Liver (tissue), 8 donors: ENCODE measurements at regions not wholly inside any gene's neighbourhood (a gene's known extent, or its start where the extent isn't known, plus 50 kb on each side); places are given as distances from the start of the nearest gene placed in this dataset.
"Not testable (repeated sequence)": the region's sequence is repeated elsewhere in the genome, so short reads cannot be mapped to it uniquely, and the experiment has no call there.

Experiments used
- DNase-seq: peaks from one replicate; pipeline ENCODE4 v3.0.0-alpha.2; 2017; ENCODE audit warnings: low spot score
- H3K27ac ChIP-seq, 2 donors: one replicate each; pipeline ENCODE4 v1.7.0; 2013; ENCODE audit warnings: inconsistent platforms in 2 of 2, low read length in 2 of 2, control low read depth in 1 of 2, low read depth in 1 of 2, mild to moderate bottlenecking in 1 of 2
- H3K27me3 ChIP-seq, 4 donors: one replicate each; pipeline versions ENCODE4 v1.6.1 to v1.7.0; 2013; ENCODE audit warnings: low read length in 3 of 4, inconsistent platforms in 1 of 4, mild to moderate bottlenecking in 1 of 4, moderate library complexity in 1 of 4; ENCODE audit not compliant: control insufficient read depth in 4 of 4, insufficient read depth in 4 of 4
- H3K36me3 ChIP-seq, 4 donors: one replicate each; pipeline versions ENCODE4 v1.6.1 to v1.7.0; 2013; ENCODE audit warnings: low read length in 3 of 4, mild to moderate bottlenecking in 3 of 4, low read depth in 1 of 4, moderate library complexity in 1 of 4; ENCODE audit not compliant: control insufficient read depth in 4 of 4, insufficient read depth in 3 of 4
- H3K4me1 ChIP-seq, 4 donors: one replicate each; pipeline versions ENCODE4 v1.6.1 to v1.7.0; 2013; ENCODE audit warnings: low read length in 3 of 4, mild to moderate bottlenecking in 3 of 4, moderate library complexity in 1 of 4; ENCODE audit not compliant: control insufficient read depth in 4 of 4, insufficient read depth in 4 of 4
- H3K4me3 ChIP-seq, 3 donors: one replicate each; pipeline versions ENCODE4 v1.6.1 to v1.7.0; 2013; ENCODE audit warnings: low read length in 3 of 3, control low read depth in 1 of 3, low read depth in 1 of 3, mild to moderate bottlenecking in 1 of 3
- H3K9ac ChIP-seq, 2 donors: one replicate each; pipeline ENCODE4 v1.7.0; 2013; ENCODE audit warnings: low read length in 2 of 2, mild to moderate bottlenecking in 2 of 2, moderate library complexity in 2 of 2, control low read depth in 1 of 2, low read depth in 1 of 2
- H3K9me3 ChIP-seq, 4 donors: one replicate each; pipeline versions ENCODE4 v1.6.1 to v1.7.0; 2013; ENCODE audit warnings: low read length in 3 of 4; ENCODE audit not compliant: control insufficient read depth in 4 of 4
- FOXA2 ChIP-seq: IDR thresholded peaks from 2 replicates; pipeline ENCODE4 v1.6.1; 2016; ENCODE audit warnings: antibody characterized with exemption
- HNF4A ChIP-seq, 2 donors: conservative IDR thresholded peaks; 2 replicates each; pipeline ENCODE4 v1.6.1; 2016; ENCODE audit warnings: antibody characterized with exemption in 2 of 2, mild to moderate bottlenecking in 2 of 2
- HNF4G ChIP-seq: IDR thresholded peaks from 2 replicates; pipeline ENCODE4 v1.6.1; 2016; ENCODE audit warnings: antibody characterized with exemption
- JUND ChIP-seq, 2 donors: IDR thresholded peaks; 2 replicates each; pipeline ENCODE4 v1.6.1; 2016; ENCODE audit warnings: antibody characterized with exemption in 2 of 2
- NR2F2 ChIP-seq: IDR thresholded peaks from 2 replicates; pipeline ENCODE4 v1.6.1; 2016; ENCODE audit warnings: antibody characterized with exemption
- RAD21 ChIP-seq, 2 donors: IDR thresholded peaks; 2 replicates each; pipeline ENCODE4 v1.6.1; 2016; ENCODE audit warnings: antibody characterized with exemption in 2 of 2, mild to moderate bottlenecking in 2 of 2
- SP1 ChIP-seq: IDR thresholded peaks from 2 replicates; pipeline ENCODE4 v1.6.1; 2018; ENCODE audit warnings: antibody characterized with exemption, mild to moderate bottlenecking
- TAF1 ChIP-seq: conservative IDR thresholded peaks from 2 replicates; pipeline ENCODE4 v1.6.1; 2016; ENCODE audit warnings: antibody characterized with exemption, mild to moderate bottlenecking
- ZBTB33 ChIP-seq: IDR thresholded peaks from 2 replicates; pipeline ENCODE4 v1.6.1; 2016; ENCODE audit warnings: antibody characterized with exemption
- WGBS: extraction: QIAGEN DNeasy Blood & Tissue Kit; methylation state at CpG from one replicate; pipeline ENCODE4 v1.1.7; 2013; 5-methylcytosine and 5-hydroxymethylcytosine counted together
- TF ChIP-seq, protein P1 (sequence below): fragments of 150-350 bp; IDR thresholded peaks from 2 replicates; pipeline ENCODE4 v1.5.1; 2017; ENCODE audit warnings: improper control_type of control experiment, low read depth, low read length; ENCODE audit not compliant: missing input control
- donor health status: healthy.
- donor health status: healthy.
- donor health status: healthy.
- donor health status: healthy.
- donor health status: healthy.

DNA sequence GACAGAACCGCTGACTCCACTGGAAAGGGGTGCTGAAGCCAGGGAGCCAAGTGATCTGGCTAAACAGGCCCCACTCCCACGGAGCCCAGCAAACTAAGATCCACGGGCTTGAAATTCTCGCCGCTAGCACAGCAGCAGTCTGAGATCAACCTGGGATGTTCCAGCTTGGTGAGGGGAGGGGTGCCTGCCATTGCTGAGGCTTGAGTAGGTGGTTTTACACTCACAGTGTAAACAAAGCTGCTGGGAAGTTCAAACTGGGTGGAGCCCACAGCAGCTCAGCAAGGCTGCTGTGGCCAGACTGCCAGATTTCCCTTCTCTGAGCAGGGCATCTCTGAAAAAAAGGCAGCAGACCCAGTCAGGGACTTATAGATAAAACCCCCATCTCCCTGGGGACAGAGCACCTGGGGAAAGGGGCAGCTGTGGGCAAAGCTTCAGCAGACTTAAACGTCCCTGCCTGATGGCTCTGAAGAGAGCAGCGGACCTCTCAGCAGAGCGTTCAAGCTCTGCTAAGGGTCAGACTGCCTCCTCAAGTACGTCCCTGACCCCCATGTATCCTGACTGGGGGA lies 101.8 kb downstream of the HNRNPD start:
- not testable (repeated sequence) for H3K27ac ChIP-seq, H3K4me3 ChIP-seq, H3K9ac ChIP-seq, H3K9me3 ChIP-seq, DNase-seq, H3K27me3 ChIP-seq, H3K36me3 ChIP-seq, H3K4me1 ChIP-seq
- WGBS = 73% methylated on average over 9 of the region's 9 CpGs

- Histone ChIP-seq H3K27ac (no peak overlapping the region), H3K36me3 (no peaks in the 10 kb centered on the region), H3K9ac (no peak overlapping the region), H3K9me3 (no peaks in the 10 kb centered on the region), H3K4me1 (no peaks in the 10 kb centered on the region), H3K27me3 (no peaks in the 10 kb centered on the region), H3K4me3 (no peak overlapping the region)
- TF ChIP-seq TAF1 = no peak
- no peak for TF ChIP-seq JUND (IDR thresholded peaks at IDR 0.05)
- TF ChIP-seq, protein P1, sequence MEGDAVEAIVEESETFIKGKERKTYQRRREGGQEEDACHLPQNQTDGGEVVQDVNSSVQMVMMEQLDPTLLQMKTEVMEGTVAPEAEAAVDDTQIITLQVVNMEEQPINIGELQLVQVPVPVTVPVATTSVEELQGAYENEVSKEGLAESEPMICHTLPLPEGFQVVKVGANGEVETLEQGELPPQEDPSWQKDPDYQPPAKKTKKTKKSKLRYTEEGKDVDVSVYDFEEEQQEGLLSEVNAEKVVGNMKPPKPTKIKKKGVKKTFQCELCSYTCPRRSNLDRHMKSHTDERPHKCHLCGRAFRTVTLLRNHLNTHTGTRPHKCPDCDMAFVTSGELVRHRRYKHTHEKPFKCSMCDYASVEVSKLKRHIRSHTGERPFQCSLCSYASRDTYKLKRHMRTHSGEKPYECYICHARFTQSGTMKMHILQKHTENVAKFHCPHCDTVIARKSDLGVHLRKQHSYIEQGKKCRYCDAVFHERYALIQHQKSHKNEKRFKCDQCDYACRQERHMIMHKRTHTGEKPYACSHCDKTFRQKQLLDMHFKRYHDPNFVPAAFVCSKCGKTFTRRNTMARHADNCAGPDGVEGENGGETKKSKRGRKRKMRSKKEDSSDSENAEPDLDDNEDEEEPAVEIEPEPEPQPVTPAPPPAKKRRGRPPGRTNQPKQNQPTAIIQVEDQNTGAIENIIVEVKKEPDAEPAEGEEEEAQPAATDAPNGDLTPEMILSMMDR = no peak
- no peak for DNase-seq
- 57% methylated on average over 3 of the region's 3 CpGs for WGBS
These were observed 105.0 kb downstream of the HNRNPD start for GRCh38 chr4:82268826-82269193.

DNA sequence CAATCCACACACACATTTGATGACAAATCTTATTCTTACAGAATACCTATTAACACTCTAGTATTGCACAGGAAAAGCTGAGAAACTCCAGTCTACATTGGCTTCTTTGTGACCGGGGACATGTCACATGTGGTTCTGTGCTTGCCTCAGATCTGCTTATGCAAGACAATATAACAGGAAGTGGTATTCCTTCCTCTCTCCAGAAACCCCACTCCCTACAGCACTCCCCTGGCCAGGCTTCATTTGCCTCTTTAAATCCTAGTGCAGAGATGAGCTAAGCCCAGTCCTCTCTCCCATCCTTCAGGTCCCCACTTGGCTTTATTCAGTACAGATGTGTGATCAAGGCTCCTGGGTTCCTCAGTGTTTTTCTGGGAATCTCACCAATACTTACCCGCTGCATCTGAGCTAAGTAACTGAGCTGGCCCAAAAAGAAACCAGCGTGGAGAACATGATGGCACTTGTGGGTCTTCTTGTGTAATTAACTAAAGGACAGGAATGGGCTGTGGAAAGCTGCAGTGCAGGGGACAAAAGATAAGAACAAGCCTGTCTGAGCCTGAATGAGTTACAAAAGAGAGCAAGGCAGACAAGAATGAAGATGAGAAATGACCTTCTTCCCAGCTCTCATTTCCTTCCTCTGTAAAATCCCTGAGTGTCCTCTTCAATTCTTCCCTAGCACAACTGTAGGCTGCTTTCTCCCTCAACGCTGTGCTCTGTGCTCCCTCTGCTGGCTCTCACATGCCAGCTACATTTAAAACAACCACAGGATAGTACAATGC lies 105.6 kb downstream of the HNRNPD start:
- TF ChIP-seq, protein P1 = peak; percentile 79
- TF ChIP-seq RAD21 (IDR thresholded peaks at IDR 0.05) = peak; percentile 92 to 95
- no peak for TF ChIP-seq SP1
- no peak for TF ChIP-seq JUND (IDR thresholded peaks at IDR 0.05)
- no peak for TF ChIP-seq HNF4A (conservative IDR thresholded peaks at IDR 0.05)
- 49% methylated on average over 4 of the region's 4 CpGs for WGBS
- no peaks in the 10 kb centered on the region for H3K36me3 ChIP-seq
- DNase-seq = peak; percentile 41
- no peak overlapping the region for H3K27ac ChIP-seq
- no peak overlapping the region for H3K4me3 ChIP-seq
- H3K27me3 ChIP-seq = no peaks in the 10 kb centered on the region
- H3K4me1 ChIP-seq = no peaks in the 10 kb centered on the region
- no peaks in the 10 kb centered on the region for H3K9me3 ChIP-seq
- H3K9ac ChIP-seq = no peak overlapping the region

- Histone ChIP-seq H3K9me3 (no peaks in the 10 kb centered on the region), H3K4me1 (no peaks in the 10 kb centered on the region), H3K27me3 (no peaks in the 10 kb centered on the region), H3K4me3 (no peak overlapping the region), H3K9ac (no peak overlapping the region), H3K36me3 (no peaks in the 10 kb centered on the region), H3K27ac (no peak overlapping the region)
- 73% methylated on average over 4 of the region's 4 CpGs for WGBS
- DNase-seq = no peak
- TF ChIP-seq HNF4A (conservative IDR thresholded peaks at IDR 0.05) (no peak), TAF1 (no peak), FOXA2 (no peak), RAD21 (IDR thresholded peaks at IDR 0.05) (no peak), ZBTB33 (no peak), SP1 (no peak), HNF4G (no peak), NR2F2 (no peak)
These were observed 106.3 kb downstream of the HNRNPD start for GRCh38 chr4:82267506-82267905.
